LHCN-M2 (cell line): ENCODE measurements at regions not wholly inside any gene's neighbourhood (a gene's known extent, or its start where the extent isn't known, plus 50 kb on each side); places are given as distances from the start of the nearest gene placed in this dataset.

Experiments
- DNase-seq: peaks from one replicate; pipeline ENCODE4 v3.0.0-alpha.2; 2012; ENCODE audit warnings: low read depth

DNA sequence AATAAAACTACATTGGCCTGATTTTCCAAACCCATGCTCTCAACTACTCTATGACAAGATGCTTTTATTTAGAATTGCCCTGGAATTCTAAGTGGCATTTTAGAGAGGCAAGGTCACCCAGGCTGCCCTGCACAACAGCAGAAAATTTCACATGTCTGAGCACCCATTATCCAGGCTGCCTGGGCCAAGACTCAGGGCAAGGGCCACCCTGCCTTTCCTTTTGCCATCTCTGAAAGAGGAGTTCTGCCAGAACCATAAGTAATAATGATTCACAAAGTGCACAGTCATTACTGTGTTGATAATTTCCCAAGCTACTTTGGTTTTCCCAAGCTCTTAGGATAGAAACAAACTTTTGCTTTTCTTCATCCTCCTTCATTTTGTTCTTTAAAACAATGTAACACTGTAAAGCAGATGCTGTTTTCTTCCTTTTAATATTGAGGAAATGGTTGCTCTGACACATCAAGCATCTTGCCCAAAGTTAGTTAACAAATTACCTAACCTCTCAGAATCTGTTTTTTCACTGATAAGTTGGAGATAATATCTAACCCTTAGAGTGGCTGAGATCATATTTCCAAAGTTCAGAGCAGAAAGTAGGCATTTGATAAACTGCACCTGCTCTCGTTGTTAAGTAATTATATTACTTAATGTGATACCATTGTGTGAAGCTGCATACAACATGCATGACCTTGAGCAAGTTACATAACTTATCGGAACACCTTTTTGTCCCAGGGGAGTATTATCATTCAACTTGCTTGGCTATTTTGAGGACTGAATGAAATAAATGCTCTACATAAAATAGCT, 325.6 kb downstream of the PRELID2 start:
- DNase-seq = no peak

DNA sequence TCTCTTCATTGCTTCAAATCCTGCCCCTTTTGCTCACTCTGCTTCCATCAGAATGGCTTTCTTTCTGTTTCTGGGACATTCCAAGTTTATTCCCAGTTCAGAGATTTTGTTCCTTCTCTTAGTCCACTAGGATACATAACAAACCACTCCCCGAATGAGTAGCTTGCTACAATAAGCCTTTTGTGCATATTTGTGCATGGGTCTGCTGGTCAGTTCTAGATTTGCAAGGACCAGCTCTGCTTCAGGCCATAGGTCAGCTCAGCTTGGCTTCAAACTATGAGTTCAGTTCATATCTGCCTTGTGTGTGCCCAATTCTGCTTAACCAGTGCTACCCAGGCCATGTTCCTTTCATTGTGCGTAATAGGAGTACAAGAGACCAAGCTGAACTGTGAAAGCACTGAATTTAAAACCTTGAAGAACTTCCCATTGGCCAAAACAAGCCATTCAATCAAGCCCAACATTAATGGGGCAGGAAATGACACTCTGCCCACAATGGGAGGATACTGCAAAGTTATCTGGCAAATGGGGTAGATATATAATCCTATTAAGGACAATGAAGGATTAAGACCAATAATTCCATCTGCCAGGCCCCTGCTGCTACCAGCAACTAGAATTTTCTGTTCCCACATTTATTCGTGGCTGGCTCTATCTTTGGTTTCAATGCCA, 328.8 kb downstream of the PRELID2 start:
- no peak for DNase-seq

DNA sequence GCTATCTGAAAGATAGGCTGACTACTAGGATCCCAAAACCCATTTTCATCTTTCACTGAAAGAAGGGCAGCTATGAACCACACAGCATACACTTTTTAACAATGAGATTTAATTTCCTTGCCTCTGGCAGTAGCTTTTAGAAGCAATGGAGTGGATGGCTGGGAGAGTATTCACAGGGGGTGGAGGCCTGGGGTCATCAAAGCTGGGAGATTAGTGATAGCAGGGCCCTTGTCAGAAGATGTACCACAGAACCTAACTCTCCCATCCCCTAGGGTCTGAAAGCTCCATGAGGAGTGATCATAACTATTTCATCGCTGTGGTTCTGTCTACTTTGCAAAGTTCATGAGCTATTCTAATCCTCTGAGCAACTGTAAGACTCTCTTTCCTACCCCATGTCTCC, 332.2 kb downstream of the PRELID2 start:
- DNase-seq = no peak

DNA sequence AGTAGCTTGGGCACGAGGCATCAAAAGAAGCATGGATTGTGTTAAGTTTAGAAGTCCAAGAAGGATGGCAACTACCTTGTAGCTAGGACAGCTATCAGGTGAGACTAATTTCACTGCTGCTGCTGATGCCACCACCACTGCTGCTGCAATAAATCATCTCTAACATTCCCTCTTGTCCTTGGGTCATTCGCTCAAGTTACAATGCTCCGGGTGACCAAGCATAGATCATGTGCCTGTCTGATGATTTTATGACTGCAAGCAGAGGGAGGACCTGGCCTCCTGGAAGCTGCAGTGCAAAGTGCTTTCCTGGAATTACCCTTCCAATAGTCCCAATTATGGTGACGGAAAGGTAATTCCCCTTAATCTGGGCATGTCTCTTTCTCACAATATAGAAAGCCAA, 334.4 kb downstream of the PRELID2 start:
- no peak for DNase-seq

DNA sequence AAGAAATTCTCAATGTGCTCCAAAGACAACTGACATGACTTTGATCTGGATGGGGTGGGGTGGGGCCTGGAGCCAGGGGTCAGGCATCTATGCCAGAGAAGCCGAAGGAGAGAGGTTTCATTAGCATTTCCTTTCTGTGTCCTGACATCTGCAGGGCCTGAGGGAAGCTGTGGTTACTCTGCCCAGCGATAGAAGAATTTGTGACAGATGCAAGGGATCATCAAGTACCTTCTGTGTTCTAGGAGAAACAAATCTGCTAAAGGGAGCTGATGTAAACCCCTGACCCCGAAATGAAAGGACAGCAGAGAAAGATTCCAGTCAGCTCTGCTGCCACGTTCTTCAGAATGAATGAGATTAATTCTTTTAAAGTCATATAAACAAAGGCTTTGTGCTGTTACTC, 335.7 kb downstream of the PRELID2 start:
- peak; percentile 83 for DNase-seq

DNA sequence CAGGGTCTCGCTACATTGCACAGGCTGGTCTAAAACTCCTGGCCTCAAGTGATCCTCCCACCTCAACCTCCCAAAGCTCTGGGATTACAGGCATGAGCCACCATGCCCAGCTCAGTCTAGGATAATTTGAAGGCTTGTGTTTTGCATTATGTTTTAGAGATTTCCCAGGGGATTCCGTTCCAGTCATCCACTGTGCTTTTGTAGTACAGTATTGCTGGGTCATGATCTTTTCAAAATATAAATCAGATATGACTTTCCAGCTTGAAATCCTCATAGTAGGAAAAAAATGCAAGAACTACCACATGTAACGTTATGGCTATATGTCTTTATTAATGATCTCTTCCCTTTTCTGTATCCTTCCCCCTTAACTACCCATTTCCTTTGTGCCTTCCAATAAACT, 338.1 kb downstream of the PRELID2 start:
- no peak for DNase-seq

DNA sequence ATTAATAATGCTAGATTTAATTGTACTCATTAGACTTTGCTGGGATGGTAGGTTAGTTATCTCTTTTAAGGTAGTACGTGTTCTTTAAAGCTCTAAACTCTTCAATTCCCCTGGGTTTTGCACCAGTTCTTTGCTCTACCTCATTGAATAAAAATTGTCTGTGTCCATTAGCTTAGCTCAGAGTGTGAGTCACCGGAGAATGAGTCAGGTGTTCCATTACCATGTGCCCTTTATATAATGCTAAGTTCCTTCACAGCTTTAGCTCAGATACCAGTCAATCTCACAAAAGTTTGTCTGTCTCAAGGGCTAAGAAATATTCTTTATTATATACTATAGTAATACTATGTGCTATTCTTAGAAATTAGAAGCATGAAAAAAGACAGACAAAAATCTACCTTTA, 339.4 kb downstream of the PRELID2 start:
- DNase-seq = peak; percentile 93

DNA sequence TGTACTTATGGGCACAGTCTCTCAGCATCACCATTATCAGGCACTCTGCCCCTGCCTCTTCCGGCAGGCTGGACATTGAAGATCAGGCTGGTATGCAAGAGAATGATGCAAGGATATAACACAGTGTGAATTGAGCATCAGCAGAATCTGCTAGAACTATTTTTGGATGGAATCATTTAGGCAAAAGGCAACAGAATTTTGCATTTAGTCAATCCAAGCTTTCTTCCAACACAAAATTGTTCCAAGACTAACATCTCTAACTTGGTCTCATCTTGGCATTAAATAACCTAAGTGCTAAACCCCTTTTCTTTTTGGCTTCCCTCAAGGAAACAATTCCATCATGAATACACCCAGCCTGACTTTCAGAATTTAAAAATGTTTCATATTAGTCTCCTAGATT, 339.9 kb downstream of the PRELID2 start:
- DNase-seq = no peak

DNA sequence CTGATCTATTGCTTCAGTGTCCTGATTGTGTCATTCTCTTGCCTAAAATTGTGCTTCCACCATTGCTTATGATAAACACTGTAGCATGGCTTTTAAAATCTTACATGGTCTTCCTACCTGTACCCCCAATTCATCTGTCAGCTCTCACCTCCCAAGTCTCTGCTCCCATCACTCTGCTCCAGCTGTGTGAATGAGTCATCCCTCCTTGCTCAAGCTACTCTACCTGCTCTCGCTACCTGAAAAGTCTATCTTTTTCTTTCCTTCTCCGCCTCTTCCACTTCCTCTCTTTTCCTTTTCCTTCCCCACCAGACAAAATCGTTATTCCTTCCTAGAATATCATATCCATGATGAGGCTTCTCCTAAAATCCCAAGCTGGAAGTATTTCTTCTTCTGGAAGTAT, 341.7 kb downstream of the PRELID2 start:
- no peak for DNase-seq

DNA sequence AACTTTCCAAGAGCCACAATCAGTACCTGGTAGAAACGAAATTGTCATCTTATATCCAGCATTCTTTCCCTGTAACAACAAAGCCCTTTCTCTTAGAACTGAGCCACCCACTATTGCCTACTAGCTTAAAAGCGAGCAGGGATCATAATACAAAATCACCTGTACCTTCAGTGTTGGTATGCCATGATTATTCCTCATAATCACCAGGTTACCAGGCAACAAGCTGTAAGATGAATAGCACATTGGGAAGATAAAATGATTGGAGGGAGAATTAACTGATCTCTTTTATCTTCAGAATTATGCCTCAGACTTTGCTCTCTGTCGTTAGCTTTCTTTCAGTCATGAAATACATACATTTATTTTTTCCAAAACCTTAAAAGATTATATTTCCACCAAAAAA, 345.6 kb downstream of the PRELID2 start:
- no peak for DNase-seq

DNA sequence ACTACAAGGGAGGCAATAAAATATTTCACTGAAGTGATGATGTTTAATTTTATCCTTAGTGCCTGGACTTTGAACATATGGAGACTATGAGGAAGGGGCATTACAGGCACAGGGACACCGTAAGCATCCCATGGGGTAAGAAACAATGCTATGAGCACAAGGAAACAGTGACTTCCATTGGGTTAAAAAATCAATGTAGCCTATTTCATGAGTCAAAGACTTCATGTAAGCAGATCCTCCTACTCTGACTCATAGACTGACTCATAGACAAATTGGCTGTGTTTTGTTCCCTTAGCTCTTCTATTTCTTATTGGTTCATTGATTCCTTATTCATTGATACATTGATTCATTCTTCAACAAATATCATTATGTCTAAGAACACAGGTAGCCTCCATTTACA, 351.0 kb downstream of the PRELID2 start:
- DNase-seq = peak; percentile 78

DNA sequence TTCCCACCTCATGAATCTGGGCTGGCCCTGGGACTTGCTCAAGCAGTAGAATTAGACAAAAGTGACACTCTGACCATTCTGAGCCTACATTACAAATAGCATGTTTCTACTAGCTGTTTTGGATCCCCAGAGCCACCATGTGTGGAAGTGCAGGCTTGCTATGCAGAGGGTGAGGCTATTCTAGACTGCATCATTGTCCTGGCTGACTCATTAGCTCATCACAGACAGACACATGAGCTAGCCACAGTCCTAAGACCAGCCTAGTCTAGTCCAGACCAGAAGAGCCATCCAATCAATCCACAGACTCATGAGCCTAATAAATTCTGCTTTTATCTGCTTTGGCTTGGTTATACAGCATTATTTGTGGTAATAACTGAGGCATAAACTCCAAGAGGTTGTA, 351.9 kb downstream of the PRELID2 start:
- DNase-seq = peak; percentile 81

DNA sequence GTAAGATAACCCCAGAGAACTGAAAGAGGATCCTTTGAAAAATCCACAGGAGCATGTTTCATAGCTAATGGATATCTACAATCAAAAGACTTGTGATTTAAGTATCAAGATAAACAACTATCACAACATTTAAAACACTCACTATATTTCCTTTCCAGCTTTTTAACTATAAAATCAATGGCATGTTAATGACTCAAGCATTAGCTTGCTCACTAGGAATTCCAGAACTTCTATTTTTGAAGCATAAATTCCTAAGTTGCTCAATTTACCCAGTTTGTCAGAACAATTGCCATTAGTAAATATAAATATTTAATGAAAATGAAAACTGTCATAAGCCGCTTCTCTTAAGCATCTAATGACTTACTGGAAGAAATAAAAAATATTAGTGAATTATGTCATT, 355.3 kb downstream of the PRELID2 start:
- no peak for DNase-seq

DNA sequence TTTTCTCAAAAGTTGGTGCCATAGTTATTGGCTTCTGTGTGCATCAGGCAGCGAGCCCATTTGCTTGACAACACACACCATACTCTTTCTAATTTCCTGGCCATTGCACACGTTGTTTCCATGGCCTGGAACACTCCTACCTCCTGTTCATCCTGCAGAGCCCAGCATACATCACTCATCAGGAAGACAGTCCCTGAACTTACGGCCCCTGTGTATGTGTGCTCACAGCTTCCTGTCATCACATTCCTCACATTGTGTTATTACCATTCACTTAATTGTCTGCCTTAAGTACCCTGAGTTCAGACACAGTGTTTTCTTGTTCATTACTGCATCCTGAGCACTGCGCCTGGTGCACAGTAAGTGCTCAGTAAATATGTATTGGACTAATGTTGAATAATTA, 355.9 kb downstream of the PRELID2 start:
- peak; percentile 50 for DNase-seq

DNA sequence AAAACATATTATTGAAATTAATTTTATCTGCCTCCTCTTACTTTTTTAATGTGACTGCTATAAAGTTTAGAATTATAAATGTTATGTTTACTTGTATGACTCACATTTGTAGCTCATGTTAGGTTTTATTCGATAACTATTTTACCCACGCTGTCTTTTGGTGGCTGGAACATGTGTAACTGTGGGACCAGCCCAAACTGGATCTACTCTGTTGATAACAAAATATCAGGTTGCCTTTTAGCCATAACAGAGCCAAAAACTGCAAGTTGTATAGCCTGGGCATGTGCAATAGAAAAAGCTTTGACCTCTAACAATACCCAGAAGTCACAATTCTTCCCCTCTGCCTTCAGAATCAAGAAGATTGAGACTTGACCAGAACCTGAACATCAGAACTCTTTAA, 356.5 kb downstream of the PRELID2 start:
- DNase-seq = peak; percentile 45

DNA sequence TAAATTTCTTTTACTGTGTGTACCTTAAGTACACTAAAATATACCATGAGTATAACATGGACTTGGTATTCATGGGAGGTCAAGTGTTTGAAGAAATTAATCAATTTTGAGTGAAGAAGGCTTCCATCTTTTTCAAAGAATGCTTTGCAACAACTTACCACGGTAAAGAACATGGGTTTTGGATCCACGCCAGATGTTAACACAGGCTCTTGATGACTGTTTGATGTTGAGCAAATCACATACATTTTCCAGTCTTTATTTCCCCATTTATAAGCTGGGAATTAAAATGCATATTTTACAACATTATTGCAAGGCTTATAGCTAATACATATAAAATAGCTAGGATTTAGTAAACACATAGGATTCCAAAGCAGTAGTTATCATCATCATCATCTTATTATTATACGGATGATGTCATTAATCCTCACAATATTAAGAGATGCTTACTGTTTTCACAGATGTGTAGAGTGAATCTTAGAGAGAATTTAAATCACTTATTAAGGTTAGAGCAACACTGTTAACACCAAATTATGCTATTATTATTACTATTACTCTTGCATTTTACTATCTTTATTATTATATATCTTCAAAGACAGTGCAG, 362.0 kb downstream of the PRELID2 start:
- DNase-seq = no peak

DNA sequence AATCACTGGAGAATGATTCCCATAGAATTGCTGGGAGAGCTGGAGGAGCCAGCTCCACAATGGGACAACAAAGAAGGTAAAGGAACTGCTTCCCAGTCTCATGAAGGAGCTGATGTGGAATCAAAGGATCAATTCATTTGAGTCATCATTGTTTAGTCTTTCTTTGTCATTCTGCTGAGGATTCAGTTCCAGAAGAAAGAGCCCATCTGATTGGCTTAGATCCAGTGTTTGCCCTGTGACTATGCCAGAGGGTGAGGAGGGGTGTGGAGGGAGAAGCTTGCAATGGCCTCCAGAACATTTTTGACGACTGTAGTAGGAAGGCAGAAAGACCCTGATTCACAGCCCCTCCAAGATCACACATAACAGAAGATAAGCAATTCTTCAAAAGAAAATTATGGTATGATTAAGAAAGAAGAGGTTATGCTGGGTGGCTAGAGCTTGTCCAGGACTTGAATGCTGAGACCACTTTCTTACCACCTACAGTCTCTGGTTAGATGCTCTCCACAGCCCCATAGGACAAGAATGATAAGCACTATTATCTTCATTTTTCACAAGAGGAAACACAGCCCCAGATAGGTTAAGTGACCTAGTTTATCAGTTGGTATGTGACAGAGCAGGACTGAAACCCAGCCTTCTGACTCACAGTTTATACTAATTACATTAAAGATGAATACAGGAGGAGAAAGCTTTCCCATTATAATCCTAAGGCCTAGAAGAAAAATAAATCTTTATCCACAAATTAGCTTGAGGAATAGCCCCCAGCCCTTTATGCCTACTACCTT, 363.1 kb downstream of the PRELID2 start:
- peak; percentile 52 for DNase-seq

DNA sequence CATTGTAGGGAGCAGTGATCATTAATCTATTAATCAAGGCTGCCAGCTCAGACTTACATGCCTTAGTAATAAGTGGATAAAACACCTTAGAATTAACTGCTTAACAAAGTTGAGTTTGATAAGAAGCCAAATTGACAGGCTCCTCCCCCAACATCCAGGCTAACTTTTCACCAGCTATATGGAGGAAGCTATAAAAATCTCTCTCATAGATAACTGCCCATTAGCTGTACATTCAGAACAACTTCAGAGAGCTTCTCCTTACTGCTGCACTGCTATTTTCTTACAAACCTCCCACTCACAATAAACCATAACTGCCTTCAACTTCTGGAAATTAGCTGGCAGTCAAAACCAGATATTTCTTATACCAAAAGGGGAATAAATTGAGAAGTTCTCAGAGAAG, 364.1 kb downstream of the PRELID2 start:
- DNase-seq = no peak

DNA sequence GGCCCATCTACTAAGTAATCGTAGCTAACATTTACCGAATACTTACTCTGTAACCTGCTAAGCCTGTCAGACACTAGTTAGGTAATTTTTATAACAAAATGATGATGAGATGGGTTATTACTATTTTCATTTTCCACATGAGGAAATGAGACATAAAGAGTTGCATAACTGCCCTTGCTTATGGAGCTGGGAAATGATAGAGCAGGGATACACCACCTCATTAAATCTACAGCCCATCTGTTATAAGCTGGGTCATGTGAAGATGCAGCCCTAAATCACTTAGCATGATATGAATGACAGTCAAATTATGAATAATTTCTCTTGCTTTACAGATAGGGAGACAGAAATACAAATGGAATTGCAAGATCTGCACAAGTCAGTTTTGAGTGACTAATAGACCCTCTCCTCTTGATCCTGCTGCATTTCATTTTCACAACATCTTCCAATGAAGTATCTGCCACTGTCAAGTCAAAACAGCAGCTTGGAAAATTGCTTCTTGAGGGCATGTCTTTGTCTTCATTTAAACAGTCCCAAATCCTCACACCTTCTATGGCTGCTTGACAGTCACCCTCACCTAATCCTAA, 364.7 kb downstream of the PRELID2 start:
- DNase-seq = no peak

DNA sequence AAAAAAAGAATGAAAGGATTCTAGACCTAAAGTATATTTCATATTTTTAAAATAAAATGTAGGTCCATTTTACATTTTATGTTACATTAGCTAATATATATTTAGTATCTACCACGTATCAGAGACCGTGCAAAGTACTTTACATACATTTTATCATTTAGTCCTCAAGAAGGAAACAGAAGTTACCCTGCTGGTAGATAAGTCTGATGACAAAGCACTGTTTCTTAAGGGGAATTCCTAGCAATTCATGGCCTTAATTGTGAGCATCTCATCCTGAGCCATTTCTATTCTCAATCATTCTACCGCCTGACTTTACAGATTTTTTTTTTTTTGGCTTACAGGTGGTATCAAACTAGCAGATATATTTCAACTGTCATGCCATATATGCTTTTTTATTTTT, 367.7 kb downstream of the PRELID2 start:
- no peak for DNase-seq

DNA sequence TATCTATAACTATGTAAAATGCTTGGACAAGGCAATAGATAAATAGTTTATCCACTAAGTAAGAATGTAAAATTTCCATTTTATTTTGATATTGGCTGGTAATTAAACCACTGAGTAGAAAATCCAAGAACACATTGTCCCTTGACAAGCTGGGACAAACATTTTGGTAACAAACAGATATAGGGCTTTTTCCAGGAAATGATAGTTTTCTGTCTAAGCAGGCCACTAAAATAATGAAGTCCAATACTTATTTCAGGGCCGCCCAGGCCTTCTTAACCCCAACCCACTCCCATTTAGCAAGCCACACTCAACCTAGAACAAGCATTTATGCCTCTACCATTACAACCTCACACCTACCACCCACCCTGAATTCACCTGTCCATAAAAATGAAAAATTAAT, 368.6 kb downstream of the PRELID2 start:
- DNase-seq = no peak
